ENCODE measurements at regions not wholly inside any gene's neighbourhood (a gene's known extent, or its start where the extent isn't known, plus 50 kb on each side); places are given as distances from the start of the nearest gene placed in this dataset.

- no peak for TF ChIP-seq TCF12 (IDR thresholded peaks at IDR 0.05; ENCODE audit: low read depth)
- TF ChIP-seq, protein P1, sequence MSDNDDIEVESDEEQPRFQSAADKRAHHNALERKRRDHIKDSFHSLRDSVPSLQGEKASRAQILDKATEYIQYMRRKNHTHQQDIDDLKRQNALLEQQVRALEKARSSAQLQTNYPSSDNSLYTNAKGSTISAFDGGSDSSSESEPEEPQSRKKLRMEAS (IDR thresholded peaks at IDR 0.05), result no peak
- TF ChIP-seq, protein P2, sequence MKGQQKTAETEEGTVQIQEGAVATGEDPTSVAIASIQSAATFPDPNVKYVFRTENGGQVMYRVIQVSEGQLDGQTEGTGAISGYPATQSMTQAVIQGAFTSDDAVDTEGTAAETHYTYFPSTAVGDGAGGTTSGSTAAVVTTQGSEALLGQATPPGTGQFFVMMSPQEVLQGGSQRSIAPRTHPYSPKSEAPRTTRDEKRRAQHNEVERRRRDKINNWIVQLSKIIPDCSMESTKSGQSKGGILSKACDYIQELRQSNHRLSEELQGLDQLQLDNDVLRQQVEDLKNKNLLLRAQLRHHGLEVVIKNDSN (IDR thresholded peaks at IDR 0.05), result no peak
Observed at GRCh38 chr17:77601054-77601979, 357.2 kb upstream of the TNRC6C start.

GRCh38 chr17:77602062-77602746 is 356.3 kb upstream of the TNRC6C start:
- TF ChIP-seq NFIC (IDR thresholded peaks at IDR 0.05) (no peak), RAD21 (IDR thresholded peaks at IDR 0.05; ENCODE audit: low read depth) (no peak), FOXM1 (IDR thresholded peaks at IDR 0.05; ENCODE audit: borderline replicate concordance, low read depth) (no peak), CREB1 (IDR thresholded peaks at IDR 0.05; ENCODE audit: low read depth) (no peak), TEAD4 (IDR thresholded peaks at IDR 0.05) (no peak)
- TF ChIP-seq, protein P3, sequence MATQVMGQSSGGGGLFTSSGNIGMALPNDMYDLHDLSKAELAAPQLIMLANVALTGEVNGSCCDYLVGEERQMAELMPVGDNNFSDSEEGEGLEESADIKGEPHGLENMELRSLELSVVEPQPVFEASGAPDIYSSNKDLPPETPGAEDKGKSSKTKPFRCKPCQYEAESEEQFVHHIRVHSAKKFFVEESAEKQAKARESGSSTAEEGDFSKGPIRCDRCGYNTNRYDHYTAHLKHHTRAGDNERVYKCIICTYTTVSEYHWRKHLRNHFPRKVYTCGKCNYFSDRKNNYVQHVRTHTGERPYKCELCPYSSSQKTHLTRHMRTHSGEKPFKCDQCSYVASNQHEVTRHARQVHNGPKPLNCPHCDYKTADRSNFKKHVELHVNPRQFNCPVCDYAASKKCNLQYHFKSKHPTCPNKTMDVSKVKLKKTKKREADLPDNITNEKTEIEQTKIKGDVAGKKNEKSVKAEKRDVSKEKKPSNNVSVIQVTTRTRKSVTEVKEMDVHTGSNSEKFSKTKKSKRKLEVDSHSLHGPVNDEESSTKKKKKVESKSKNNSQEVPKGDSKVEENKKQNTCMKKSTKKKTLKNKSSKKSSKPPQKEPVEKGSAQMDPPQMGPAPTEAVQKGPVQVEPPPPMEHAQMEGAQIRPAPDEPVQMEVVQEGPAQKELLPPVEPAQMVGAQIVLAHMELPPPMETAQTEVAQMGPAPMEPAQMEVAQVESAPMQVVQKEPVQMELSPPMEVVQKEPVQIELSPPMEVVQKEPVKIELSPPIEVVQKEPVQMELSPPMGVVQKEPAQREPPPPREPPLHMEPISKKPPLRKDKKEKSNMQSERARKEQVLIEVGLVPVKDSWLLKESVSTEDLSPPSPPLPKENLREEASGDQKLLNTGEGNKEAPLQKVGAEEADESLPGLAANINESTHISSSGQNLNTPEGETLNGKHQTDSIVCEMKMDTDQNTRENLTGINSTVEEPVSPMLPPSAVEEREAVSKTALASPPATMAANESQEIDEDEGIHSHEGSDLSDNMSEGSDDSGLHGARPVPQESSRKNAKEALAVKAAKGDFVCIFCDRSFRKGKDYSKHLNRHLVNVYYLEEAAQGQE (IDR thresholded peaks at IDR 0.05; ENCODE audit: low read depth), result no peak
- TF ChIP-seq, protein P2 (IDR thresholded peaks at IDR 0.05), result no peak

- TF ChIP-seq, protein P3 (IDR thresholded peaks at IDR 0.05; ENCODE audit: low read depth), result no peak
- TF ChIP-seq TCF12 (IDR thresholded peaks at IDR 0.05; ENCODE audit: low read depth), result no peak
- TF ChIP-seq TAF1 (IDR thresholded peaks at IDR 0.05; ENCODE audit: low read depth), result no peak
- TF ChIP-seq TEAD4 (IDR thresholded peaks at IDR 0.05), result no peak
- no peak for TF ChIP-seq NFIC (IDR thresholded peaks at IDR 0.05)
- no peak for TF ChIP-seq EGR1 (IDR thresholded peaks at IDR 0.05)
Observed at GRCh38 chr17:77602883-77603640, 355.4 kb upstream of the TNRC6C start.

GRCh38 chr17:77604301-77604972 is 354.1 kb upstream of the TNRC6C start:
- TF ChIP-seq, protein P2 (IDR thresholded peaks at IDR 0.05), result no peak
- TF ChIP-seq FOXM1 (IDR thresholded peaks at IDR 0.05; ENCODE audit: borderline replicate concordance, low read depth) (no peak), TCF12 (IDR thresholded peaks at IDR 0.05; ENCODE audit: low read depth) (no peak), EP300 (IDR thresholded peaks at IDR 0.05; ENCODE audit: borderline replicate concordance) (no peak), YY1 (IDR thresholded peaks at IDR 0.05; ENCODE audit: low read depth) (no peak), RAD21 (IDR thresholded peaks at IDR 0.05; ENCODE audit: low read depth) (no peak)
- TF ChIP-seq, protein P1 (IDR thresholded peaks at IDR 0.05), result no peak

DNA sequence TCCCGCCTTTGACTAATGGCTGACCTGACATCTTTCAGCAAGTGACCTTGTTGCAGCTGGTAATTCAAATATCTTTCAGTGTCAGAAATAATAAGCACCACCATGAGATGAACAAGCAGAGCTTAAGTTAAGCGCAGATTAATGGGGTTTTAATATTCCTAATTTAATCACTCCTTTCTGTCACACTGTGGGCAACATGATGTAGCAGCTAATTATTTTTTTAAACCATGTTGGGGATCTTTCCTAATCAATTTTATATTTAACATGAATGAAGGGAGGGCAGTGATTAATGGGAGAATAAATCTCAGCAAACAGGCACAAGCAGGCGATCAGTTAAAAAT is 353.6 kb upstream of the TNRC6C start:
- no peak for TF ChIP-seq TAF1 (IDR thresholded peaks at IDR 0.05; ENCODE audit: low read depth)
- no peak for TF ChIP-seq RAD21 (IDR thresholded peaks at IDR 0.05; ENCODE audit: low read depth)
- no peak for TF ChIP-seq NFIC (IDR thresholded peaks at IDR 0.05)
- no peak for TF ChIP-seq YY1 (IDR thresholded peaks at IDR 0.05; ENCODE audit: low read depth)
- no peak for TF ChIP-seq CEBPB (IDR thresholded peaks at IDR 0.05)
- TF ChIP-seq, protein P1 (IDR thresholded peaks at IDR 0.05), result no peak
- TF ChIP-seq, protein P3 (IDR thresholded peaks at IDR 0.05; ENCODE audit: low read depth), result no peak
- TF ChIP-seq TCF12 (IDR thresholded peaks at IDR 0.05; ENCODE audit: low read depth), result no peak
- no peak for TF ChIP-seq EGR1 (IDR thresholded peaks at IDR 0.05)
- TF ChIP-seq FOXM1 (IDR thresholded peaks at IDR 0.05; ENCODE audit: borderline replicate concordance, low read depth), result no peak
- TF ChIP-seq CREB1 (IDR thresholded peaks at IDR 0.05; ENCODE audit: low read depth), result no peak
- TF ChIP-seq, protein P2 (IDR thresholded peaks at IDR 0.05), result no peak
- TF ChIP-seq EP300 (IDR thresholded peaks at IDR 0.05; ENCODE audit: borderline replicate concordance), result no peak
- TF ChIP-seq ZBTB7A (IDR thresholded peaks at IDR 0.05; ENCODE audit: low read depth), result no peak
- TF ChIP-seq TEAD4 (IDR thresholded peaks at IDR 0.05), result no peak

All from Ishikawa (cell line).